A549 (cell line): ENCODE measurements at regions not wholly inside any gene's neighbourhood (a gene's known extent, or its start where the extent isn't known, plus 50 kb on each side); places are given as distances from the start of the nearest gene placed in this dataset.

Source experiments
- ATAC-seq, 2 experiments: fragments of 200-7000 bp in 1 of 2; fragments of >200 bp in 1 of 2; cut with Nextera tagmentation in 1 of 2; cut with Tn5 transposase in 1 of 2; 3 replicates each; pipeline versions ENCODE4 v1.8.0 to v1.9.1; 2018 to 2020; ENCODE audit warnings: mild to moderate bottlenecking in 1 of 2, moderate library complexity in 1 of 2
- CTCF ChIA-PET: fragments of 300-600 bp; sonication (Branson Sonifier 250); formaldehyde crosslinking; extraction: SDS; loops from one replicate; lab custom pipeline; 2021; ENCODE audit warnings: antibody characterized with exemption, inconsistent platforms; lab: Yijun Ruan, JAX
- POLR2A ChIA-PET: fragments of 350-600 bp; formaldehyde crosslinking; extraction: SDS; loops from one replicate; lab custom pipeline; 2021; ENCODE audit warnings: antibody characterized with exemption, inconsistent platforms; lab: Yijun Ruan, JAX
- DNase-seq, 2 experiments: peaks; one replicate each; pipeline versions ENCODE4 v3.0.0 to v3.0.0-alpha.2; 2011 to 2016; ENCODE audit warnings: low read depth in 1 of 2, low spot score in 1 of 2
- FAIRE-seq: peaks from 2 replicates; lab custom pipeline; 2011; peaks lifted over from hg19 to GRCh38; lab: Jason Lieb, UNC
- H3K27ac ChIP-seq, 2 experiments: fragments of >200 bp; sonication (Bioruptor Twin); formaldehyde crosslinking; 3 replicates each; pipeline ENCODE4 v1.5.1; 2016 to 2017
- H3K4me1 ChIP-seq: fragments of >200 bp; sonication (Bioruptor Twin); formaldehyde crosslinking; 3 replicates; pipeline ENCODE4 v1.6.1; 2016
- H3K4me2 ChIP-seq: fragments of >200 bp; sonication (Bioruptor Twin); formaldehyde crosslinking; 3 replicates; pipeline ENCODE4 v1.6.1; 2016
- H3K4me3 ChIP-seq: fragments of >200 bp; sonication (Bioruptor Twin); formaldehyde crosslinking; 3 replicates; pipeline ENCODE4 v1.5.1; 2016
- H3K9me3 ChIP-seq: fragments of >200 bp; sonication (Bioruptor Twin); formaldehyde crosslinking; 3 replicates; pipeline ENCODE4 v1.6.1; 2016
- BCL3 ChIP-seq: fragments of >200 bp; sonication (Bioruptor Twin); formaldehyde crosslinking; IDR thresholded peaks from 3 replicates; pipeline ENCODE4 v1.6.1; 2016
- CHD4 ChIP-seq: fragments of 200-600 bp; sonication (generic); IDR thresholded peaks from 2 replicates; pipeline ENCODE4 v1.6.1; 2016; ENCODE audit warnings: antibody characterized with exemption, mild to moderate bottlenecking, borderline replicate concordance
- EP300 ChIP-seq, 2 experiments: fragments of >200 bp; sonication (Bioruptor Twin); formaldehyde crosslinking; IDR thresholded peaks; 2 replicates in 1 of 2; 3 replicates in 1 of 2; pipeline ENCODE4 v1.6.1; 2016 to 2017
- ESRRA ChIP-seq: fragments of 150-350 bp; IDR thresholded peaks from 2 replicates; pipeline ENCODE4 v1.6.1; 2014; ENCODE audit warnings: mild to moderate bottlenecking, low read length, borderline replicate concordance
- FOSB ChIP-seq: fragments of 250-450 bp; sonication (Bioruptor Pico); IDR thresholded peaks from 2 replicates; pipeline ENCODE4 v1.5.0; 2020; ENCODE audit warnings: mild to moderate bottlenecking, moderate library complexity
- FOXS1 ChIP-seq: fragments of 250-450 bp; sonication (Bioruptor Pico); IDR thresholded peaks from 2 replicates; pipeline ENCODE4 v1.5.0; 2020; ENCODE audit warnings: mild to moderate bottlenecking, moderate library complexity
- GATA3 ChIP-seq: IDR thresholded peaks from 2 replicates; pipeline ENCODE4 v1.6.1; 2012; ENCODE audit warnings: borderline replicate concordance
- HEYL ChIP-seq: fragments of 250-450 bp; sonication (Bioruptor Pico); IDR thresholded peaks from 2 replicates; pipeline ENCODE4 v1.8.0; 2021; ENCODE audit warnings: mild to moderate bottlenecking, moderate library complexity
- HMGXB4 ChIP-seq: fragments of 250-450 bp; sonication (Bioruptor Pico); IDR thresholded peaks from 2 replicates; pipeline ENCODE4 v1.5.0; 2021; ENCODE audit warnings: mild to moderate bottlenecking, moderate library complexity, borderline replicate concordance
- HOXB13 ChIP-seq: fragments of 250-450 bp; sonication (Bioruptor Pico); IDR thresholded peaks from 2 replicates; pipeline ENCODE4 v1.5.0; 2020; ENCODE audit warnings: low read depth, mild to moderate bottlenecking, moderate library complexity
- JUN ChIP-seq, 2 experiments: fragments of >200 bp; sonication (Bioruptor Twin); formaldehyde crosslinking; IDR thresholded peaks; 2 replicates in 1 of 2; 3 replicates in 1 of 2; pipeline ENCODE4 v1.6.1; 2016 to 2017
- JUNB ChIP-seq: fragments of >200 bp; sonication (Bioruptor Twin); formaldehyde crosslinking; IDR thresholded peaks from 2 replicates; pipeline ENCODE4 v1.6.1; 2016
- KDM5A ChIP-seq: fragments of 200-600 bp; sonication (generic); IDR thresholded peaks from 2 replicates; pipeline ENCODE4 v1.6.1; 2016; ENCODE audit warnings: antibody characterized with exemption, mild to moderate bottlenecking
- MAZ ChIP-seq: fragments of 150-350 bp; IDR thresholded peaks from 2 replicates; pipeline ENCODE4 v1.6.1; 2014; ENCODE audit warnings: antibody characterized with exemption, low read depth, low read length, borderline replicate concordance
- NPAS2 ChIP-seq: fragments of 250-450 bp; sonication (Bioruptor Pico); IDR thresholded peaks from 2 replicates; pipeline ENCODE4 v1.8.0; 2022; ENCODE audit warnings: mild to moderate bottlenecking, moderate library complexity, borderline replicate concordance
- RAD21 ChIP-seq, 2 experiments: fragments of >200 bp in 1 of 2; sonication (Bioruptor Twin) in 1 of 2; formaldehyde crosslinking in 1 of 2; IDR thresholded peaks in 1 of 2; conservative IDR thresholded peaks in 1 of 2; 2 replicates in 1 of 2; 3 replicates in 1 of 2; pipeline ENCODE4 v1.6.1; 2012 to 2018; ENCODE audit warnings: inconsistent platforms in 1 of 2
- RCOR1 ChIP-seq: fragments of 150-350 bp; IDR thresholded peaks from 2 replicates; pipeline ENCODE4 v1.6.1; 2014; ENCODE audit warnings: antibody characterized with exemption, low read length, low read depth
- REST ChIP-seq: fragments of 200-600 bp; sonication (generic); IDR thresholded peaks from 2 replicates; pipeline ENCODE4 v1.6.1; 2016; ENCODE audit warnings: antibody characterized with exemption, mild to moderate bottlenecking, moderate library complexity
- SMC3 ChIP-seq: fragments of >200 bp; sonication (Bioruptor Twin); formaldehyde crosslinking; IDR thresholded peaks from 3 replicates; pipeline ENCODE4 v1.6.1; 2018; ENCODE audit warnings: inconsistent platforms
- ZFP36 ChIP-seq: fragments of 450-650 bp; IDR thresholded peaks from 2 replicates; pipeline ENCODE4 v1.6.1; 2014; ENCODE audit warnings: borderline replicate concordance; ENCODE audit not compliant: partially characterized antibody
- ZNF302 ChIP-seq: fragments of 250-450 bp; sonication (Bioruptor Pico); IDR thresholded peaks from 2 replicates; pipeline ENCODE4 v1.9.0; 2021; ENCODE audit warnings: inconsistent platforms, mild to moderate bottlenecking, moderate library complexity
- ZSCAN20 ChIP-seq: fragments of 250-450 bp; sonication (Bioruptor Pico); IDR thresholded peaks from 2 replicates; pipeline ENCODE4 v1.8.0; 2022; ENCODE audit warnings: mild to moderate bottlenecking, moderate library complexity
- WGBS: methylation state at CpG from one replicate; pipeline ENCODE4 v1.1.6; 2017; ENCODE audit errors: missing lambda C conversion rate; 5-methylcytosine and 5-hydroxymethylcytosine counted together
- TF ChIP-seq, protein P1 (sequence below): fragments of 150-350 bp; IDR thresholded peaks from 2 replicates; pipeline ENCODE4 v1.6.1; 2014; ENCODE audit warnings: low read depth, mild to moderate bottlenecking, low read length

DNA sequence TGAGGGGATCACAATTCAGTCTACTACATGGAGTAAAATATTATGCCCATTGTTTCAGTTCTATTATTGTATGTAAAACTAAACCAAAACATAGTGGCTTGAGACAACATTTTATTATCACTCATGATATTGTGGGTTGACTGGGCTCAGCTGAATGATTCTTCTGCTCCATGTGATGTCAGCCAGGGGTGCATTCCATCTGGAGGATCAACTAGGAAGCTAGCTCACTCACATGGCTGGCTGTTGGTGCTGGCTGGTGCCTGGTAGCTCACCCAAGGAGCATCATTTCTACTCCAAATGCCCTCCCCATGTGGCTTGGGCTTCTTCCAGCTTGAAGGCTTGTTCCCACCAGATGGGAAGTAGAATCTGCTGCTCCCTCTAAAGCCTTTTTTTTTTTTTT lies 51.8 kb upstream of the CLRN1 start:
- no peak for ATAC-seq
- CTCF ChIA-PET = interaction anchor here (0.6 to 1.6 kb wide), 2 partner anchors 15 to 18 kb away, joined by 4 to 8 read pairs; no protein-coding TSS in a partner anchor
- POLR2A ChIA-PET = no interaction called here
- TF ChIP-seq HMGXB4 = no peak
- TF ChIP-seq NPAS2 = no peak
- no peak for TF ChIP-seq SMC3
- TF ChIP-seq RCOR1 = no peak
- no peak for TF ChIP-seq KDM5A
- TF ChIP-seq ZSCAN20 (CRISPR knock-in tag) = no peak
- TF ChIP-seq BCL3 = no peak
- TF ChIP-seq JUN (IDR thresholded peaks at IDR 0.05) = no peak
- TF ChIP-seq HEYL (CRISPR knock-in tag) = no peak
- TF ChIP-seq FOSB = no peak
- Histone ChIP-seq H3K27ac (no peak overlapping the region), H3K4me2 (no peak overlapping the region), H3K9me3 (no peaks in the 10 kb centered on the region), H3K4me1 (no peaks in the 10 kb centered on the region), H3K4me3 (no peak overlapping the region)
- DNase-seq = no peak
- no peak for FAIRE-seq

DNA sequence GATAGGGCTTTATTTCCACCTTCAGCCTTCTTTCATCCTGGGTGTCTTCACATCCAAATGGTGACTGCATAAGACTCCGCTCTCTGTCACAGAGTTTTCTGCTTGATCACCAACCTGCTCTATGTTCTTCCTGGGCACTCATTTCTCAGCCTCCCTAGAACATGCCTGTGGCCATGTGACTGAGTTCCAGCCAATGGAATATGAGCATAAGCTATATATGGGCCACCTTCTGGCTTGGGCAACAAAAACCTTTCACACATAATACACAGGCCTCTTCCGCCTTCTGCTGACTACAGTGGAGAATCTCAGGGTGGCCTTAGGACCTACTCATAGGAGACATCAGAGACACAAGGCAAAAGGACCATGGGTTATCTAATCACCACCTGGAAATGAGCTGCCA lies 51.2 kb upstream of the MED12L start:
- FAIRE-seq (no peak), ATAC-seq (no peak; a peak in 1 of 6 replicates), DNase-seq (no peak)
- no peaks in the 10 kb centered on the region for H3K9me3 ChIP-seq
- 71% methylated on average over 2 of the region's 2 CpGs for WGBS
- H3K4me1 ChIP-seq = peaks cover 8% of the 10 kb centered on the region
- H3K4me3 ChIP-seq = no peak overlapping the region
- CTCF ChIA-PET = interaction anchor here (0.6 kb wide), 1 partner anchor 206 kb away, joined by 3 read pairs; no protein-coding TSS in a partner anchor
- TF ChIP-seq, protein P1, sequence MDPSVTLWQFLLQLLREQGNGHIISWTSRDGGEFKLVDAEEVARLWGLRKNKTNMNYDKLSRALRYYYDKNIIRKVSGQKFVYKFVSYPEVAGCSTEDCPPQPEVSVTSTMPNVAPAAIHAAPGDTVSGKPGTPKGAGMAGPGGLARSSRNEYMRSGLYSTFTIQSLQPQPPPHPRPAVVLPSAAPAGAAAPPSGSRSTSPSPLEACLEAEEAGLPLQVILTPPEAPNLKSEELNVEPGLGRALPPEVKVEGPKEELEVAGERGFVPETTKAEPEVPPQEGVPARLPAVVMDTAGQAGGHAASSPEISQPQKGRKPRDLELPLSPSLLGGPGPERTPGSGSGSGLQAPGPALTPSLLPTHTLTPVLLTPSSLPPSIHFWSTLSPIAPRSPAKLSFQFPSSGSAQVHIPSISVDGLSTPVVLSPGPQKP = no peak
- H3K27ac ChIP-seq = no peak overlapping the region
- POLR2A ChIA-PET = no interaction called here
- H3K4me2 ChIP-seq = no peak overlapping the region

DNA sequence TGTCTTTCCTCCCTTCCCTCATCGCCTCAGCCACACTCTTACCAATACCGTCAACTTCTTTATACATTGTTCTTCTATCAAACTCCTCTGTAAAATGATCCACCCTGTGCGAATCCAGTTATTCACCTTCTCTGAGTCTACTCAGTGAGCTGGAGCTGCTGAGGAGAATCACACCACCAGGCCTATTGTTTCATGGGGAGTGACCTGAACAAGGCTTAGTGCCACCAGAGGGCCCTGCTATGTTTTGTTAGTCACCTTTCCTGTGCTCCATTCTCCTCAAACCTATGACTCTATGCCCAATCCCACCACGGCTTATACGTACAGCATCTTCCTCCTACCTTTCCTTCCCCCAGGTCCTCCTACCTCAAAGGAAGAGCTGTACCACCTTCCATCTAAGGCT lies 50.4 kb upstream of the MED12L start:
- FAIRE-seq (no peak), ATAC-seq (no peak), DNase-seq (no peak)
- 74% methylated on average over 5 of the region's 5 CpGs for WGBS
- Histone ChIP-seq H3K4me3 (no peak overlapping the region), H3K27ac (no peak overlapping the region), H3K9me3 (no peaks in the 10 kb centered on the region), H3K4me1 (peaks cover 8% of the 10 kb centered on the region), H3K4me2 (no peak overlapping the region)
- ChIA-PET POLR2A (no interaction called here), CTCF (interaction anchor here (0.6 kb wide), 1 partner anchor 207 kb away, joined by 3 read pairs; no protein-coding TSS in a partner anchor)
- TF ChIP-seq GATA3 (no peak), HOXB13 (CRISPR knock-in tag) (no peak), ZFP36 (no peak), ESRRA (no peak), JUNB (no peak), CHD4 (no peak), ZNF302 (CRISPR knock-in tag) (no peak), FOXS1 (no peak), RAD21 (conservative IDR thresholded peaks at IDR 0.05 in 1 of 2, IDR thresholded peaks at IDR 0.05 in 1 of 2) (no peak), RCOR1 (no peak), EP300 (IDR thresholded peaks at IDR 0.05) (no peak), MAZ (no peak), HEYL (CRISPR knock-in tag) (no peak), REST (no peak)
- TF ChIP-seq, protein P1 = no peak
